UCSD-AML1 (cell line): ENCODE measurements at regions not wholly inside any gene's neighbourhood (a gene's known extent, or its start where the extent isn't known, plus 50 kb on each side); places are given as distances from the start of the nearest gene placed in this dataset.

Experiments used
- DNase-seq: peaks from one replicate; lab custom pipeline; 2025; ENCODE audit not compliant: unreplicated experiment; lab: John Stamatoyannopoulos, UW

GRCh38 chrX:149275836-149276235, 229.3 kb downstream of the IDS start:
- no peak for DNase-seq

- no peak for DNase-seq
These were observed 230.5 kb downstream of the IDS start for GRCh38 chrX:149274516-149275105.

- DNase-seq = no peak
These were observed 232.2 kb downstream of the IDS start for GRCh38 chrX:149272690-149273463.

GRCh38 chrX:149267878-149268813, 237.0 kb downstream of the IDS start:
- DNase-seq = no peak

- no peak for DNase-seq
These were observed 243.0 kb downstream of the IDS start for GRCh38 chrX:149262086-149262485.

GRCh38 chrX:149259241-149259640, 245.9 kb downstream of the IDS start:
- no peak for DNase-seq

GRCh38 chrX:149255860-149256259, 249.2 kb downstream of the IDS start:
- no peak for DNase-seq

- DNase-seq = no peak
These were observed 257.0 kb downstream of the IDS start for GRCh38 chrX:149248073-149248625.

GRCh38 chrX:149230689-149231088, 274.4 kb downstream of the IDS start:
- no peak for DNase-seq

GRCh38 chrX:149223854-149224253, 281.3 kb downstream of the IDS start:
- DNase-seq = no peak

- no peak for DNase-seq
These were observed 283.1 kb downstream of the IDS start for GRCh38 chrX:149222040-149222439.

- DNase-seq = no peak
These were observed 283.9 kb downstream of the IDS start for GRCh38 chrX:149221230-149221629.

- no peak for DNase-seq
These were observed 291.8 kb downstream of the IDS start for GRCh38 chrX:149213264-149213663.

GRCh38 chrX:149208307-149208706, 296.8 kb downstream of the IDS start:
- DNase-seq = no peak

- DNase-seq = no peak
These were observed 297.6 kb downstream of the IDS start for GRCh38 chrX:149207518-149207917.

- no peak for DNase-seq
These were observed 299.2 kb downstream of the IDS start for GRCh38 chrX:149205937-149206336.

GRCh38 chrX:149205081-149205480, 300.0 kb downstream of the IDS start:
- no peak for DNase-seq

- DNase-seq = no peak
These were observed 305.4 kb downstream of the IDS start for GRCh38 chrX:149199734-149200133.

- no peak for DNase-seq
These were observed 305.9 kb downstream of the IDS start for GRCh38 chrX:149198980-149199732.

- DNase-seq = no peak
These were observed 320.0 kb downstream of the IDS start for GRCh38 chrX:149185087-149185486.
